Astrocyte of the hippocampus (primary cell): ENCODE measurements at regions not wholly inside any gene's neighbourhood (a gene's known extent, or its start where the extent isn't known, plus 50 kb on each side); places are given as distances from the start of the nearest gene placed in this dataset.
"Not testable (repeated sequence)": the region's sequence is repeated elsewhere in the genome, so short reads cannot be mapped to it uniquely, and the experiment has no call there.

Experiments
- DNase-seq: peaks from one replicate; pipeline ENCODE4 v3.0.0; 2011; ENCODE audit warnings: low read depth, low spot score

DNA sequence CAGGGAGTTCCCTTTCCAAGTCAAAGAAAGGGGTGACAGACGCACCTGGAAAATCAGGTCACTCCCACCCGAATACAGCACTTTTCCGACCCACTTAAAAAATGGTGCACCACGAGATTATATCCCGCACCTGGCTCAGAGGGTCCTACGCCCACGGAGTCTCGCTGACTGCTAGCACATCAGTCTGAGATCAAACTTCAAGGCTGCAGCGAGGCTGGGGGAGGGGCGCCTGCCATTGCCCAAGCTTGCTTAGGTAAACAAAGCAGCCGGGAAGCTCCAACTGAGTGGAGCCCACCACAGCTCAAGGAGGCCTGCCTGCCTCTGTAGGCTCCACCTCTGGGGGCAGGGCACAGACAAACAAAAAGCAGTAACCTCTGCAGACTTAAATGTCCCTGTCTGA, 277.8 kb upstream of the ARHGAP42 start:
- not testable (repeated sequence) for DNase-seq

DNA sequence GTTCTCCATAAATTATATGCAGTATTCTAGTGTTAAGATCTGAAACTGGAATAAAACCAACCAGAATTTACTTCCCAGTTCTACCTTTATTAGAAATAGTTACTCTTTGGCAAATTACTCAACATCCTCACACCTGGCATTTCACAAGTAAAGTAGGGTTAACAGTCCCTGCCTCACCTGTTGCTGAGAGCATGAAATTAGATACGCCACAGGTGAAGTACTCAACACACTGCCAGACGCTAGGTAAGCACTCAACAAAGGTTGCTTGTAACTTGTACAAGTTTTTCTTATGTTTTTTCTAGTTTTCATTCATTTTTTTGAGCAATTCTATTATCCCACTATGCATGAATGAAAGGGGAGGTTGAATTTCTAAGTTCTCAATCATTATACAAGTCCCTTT, 267.6 kb upstream of the ARHGAP42 start:
- DNase-seq = no peak

DNA sequence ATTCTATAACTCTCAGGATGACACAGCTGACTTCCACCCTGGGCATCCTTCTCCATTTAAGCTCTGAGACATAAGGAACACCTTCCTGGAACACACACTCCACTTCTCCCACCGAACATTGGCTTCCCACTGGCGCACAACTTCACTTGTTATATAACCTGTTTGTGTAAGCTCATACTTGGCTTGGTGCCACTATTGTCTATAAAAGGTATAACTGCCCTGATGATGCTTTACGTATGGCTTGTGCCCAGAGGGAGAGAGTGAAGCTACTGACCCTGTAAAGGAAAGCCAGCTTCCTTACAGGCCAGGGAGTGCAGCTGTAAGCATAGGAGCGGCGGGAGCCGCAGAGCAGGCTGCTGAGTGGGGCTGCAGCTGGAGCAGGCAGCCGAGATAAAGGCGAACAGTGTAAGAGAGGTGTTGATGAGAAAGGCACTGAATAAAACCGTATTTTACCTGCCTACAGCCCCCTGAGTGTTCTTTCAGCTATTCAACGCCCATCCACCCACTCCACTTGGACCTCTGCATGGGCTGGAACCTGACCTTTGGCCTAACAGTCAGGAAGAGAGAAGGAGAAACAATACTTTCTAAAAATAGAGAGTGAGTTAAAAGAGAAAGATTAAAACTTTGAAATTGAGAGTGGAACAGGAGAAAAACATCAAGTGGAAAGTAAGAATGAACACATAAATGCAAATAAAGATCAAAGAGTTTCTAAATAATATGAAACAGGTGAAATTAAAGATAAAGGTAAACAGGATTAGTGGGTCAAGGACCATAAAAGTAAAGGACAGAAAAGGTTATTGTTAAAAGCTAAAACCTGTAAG, 252.1 kb upstream of the ARHGAP42 start:
- no peak for DNase-seq

DNA sequence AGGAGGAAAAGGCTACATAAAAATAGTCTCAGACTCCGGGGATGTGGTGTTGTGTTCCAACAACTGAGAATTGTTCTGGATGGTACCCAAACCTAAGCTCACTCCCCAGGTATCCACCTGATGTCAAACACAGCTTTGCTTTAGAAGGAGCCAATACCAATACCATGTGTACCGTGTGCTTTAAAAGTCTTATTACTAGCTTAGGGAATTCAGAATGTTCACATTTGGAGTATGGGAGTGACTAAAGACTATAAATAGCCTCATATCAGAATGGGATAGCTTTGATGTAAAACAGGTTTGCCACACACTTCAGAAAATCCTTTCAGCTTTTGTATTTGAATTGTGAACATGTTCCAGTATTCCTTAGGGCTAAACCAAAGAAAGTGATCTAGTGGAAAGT, 248.7 kb upstream of the ARHGAP42 start:
- DNase-seq = peak; percentile 6

DNA sequence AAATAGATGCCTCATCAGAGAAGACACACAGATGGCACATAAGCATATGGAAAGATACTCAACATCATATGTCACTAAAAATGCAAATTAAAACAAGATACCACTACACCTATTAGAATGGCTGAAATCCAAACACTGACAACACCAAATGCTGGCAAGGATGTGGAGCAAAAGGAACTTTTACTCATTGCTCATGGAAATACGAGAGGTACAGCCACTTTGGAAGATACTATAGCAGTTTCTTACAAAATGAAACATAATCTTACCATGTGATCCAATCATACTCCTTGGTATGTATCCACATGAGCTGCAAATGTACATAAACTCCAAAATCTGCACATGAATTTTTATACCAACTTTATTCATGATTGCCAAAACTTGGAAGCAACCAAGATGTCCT, 246.0 kb upstream of the ARHGAP42 start:
- no peak for DNase-seq

DNA sequence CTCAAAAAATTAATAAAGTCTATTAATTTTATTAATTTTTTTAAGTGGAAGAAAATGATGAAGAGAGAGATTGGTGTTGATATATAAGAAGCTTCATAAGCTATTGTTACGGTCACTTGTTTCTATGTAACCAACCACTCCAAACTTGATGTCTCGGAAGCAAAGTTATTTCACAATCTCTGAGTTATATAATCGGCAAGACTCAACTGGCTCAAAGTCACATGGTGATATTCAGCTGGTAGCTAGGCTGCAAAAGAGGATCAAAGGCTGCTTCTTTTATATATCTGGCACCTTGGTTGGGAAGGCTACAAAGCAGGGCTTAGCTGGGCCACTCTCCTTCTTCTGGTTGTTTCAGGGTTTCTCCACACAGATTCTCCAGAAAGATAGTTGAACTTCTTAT, 245.1 kb upstream of the ARHGAP42 start:
- DNase-seq = no peak

DNA sequence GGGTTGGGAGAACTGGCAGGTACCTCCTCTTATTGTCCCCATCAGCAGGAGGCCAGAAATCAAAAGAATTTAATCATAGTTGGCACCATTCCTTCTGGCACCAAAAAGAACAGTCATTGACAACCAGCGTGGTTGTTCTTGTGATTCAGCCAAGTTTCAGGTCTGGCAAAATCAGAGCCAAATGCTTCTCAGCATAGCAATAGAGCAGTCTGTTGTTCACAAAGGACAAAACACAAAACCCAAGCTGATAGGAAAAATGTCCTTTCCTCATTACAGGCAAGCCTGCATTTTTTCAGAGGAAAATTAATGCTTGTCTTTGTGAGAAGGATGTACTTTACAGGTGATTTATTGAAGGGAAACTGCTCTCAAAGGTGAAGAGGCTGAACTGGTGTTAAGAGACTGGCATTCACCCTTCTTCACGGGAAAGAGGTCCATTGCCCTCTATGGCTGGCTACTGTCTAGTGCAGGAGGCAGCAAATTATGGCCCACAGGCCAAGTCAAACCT, 241.8 kb upstream of the ARHGAP42 start:
- DNase-seq = peak; percentile 90

DNA sequence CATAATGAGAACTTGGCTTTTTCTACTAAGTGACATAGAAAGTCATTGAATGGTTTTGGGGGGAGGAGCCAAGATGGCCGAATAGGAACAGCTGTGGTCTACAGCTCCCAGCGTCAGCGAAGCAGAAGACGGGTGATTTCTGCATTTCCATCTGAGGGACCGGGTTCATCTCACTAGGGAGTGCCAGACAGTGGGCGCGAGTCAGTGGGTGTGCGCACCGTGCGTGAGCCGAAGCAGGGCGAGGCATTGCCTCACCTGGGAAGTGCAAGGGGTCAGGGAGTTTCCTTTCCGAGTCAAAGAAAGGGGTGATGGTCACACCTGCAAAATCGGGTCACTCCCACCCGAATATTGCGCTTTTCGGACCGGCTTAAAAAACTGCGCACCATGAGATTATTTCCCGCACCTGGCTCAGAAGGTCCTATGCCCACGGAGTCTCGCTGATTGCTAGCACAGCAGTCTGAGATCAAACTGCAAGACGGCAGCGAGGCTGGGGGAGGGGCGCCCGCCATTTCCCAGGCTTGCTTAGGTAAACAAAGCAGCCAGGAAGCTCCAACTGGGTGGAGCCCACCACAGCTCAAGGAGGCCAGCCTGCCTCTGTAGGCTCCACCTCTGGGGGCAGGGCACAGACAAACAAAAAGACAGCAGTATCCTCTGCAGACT, 235.2 kb upstream of the ARHGAP42 start:
- DNase-seq = not testable (repeated sequence)

DNA sequence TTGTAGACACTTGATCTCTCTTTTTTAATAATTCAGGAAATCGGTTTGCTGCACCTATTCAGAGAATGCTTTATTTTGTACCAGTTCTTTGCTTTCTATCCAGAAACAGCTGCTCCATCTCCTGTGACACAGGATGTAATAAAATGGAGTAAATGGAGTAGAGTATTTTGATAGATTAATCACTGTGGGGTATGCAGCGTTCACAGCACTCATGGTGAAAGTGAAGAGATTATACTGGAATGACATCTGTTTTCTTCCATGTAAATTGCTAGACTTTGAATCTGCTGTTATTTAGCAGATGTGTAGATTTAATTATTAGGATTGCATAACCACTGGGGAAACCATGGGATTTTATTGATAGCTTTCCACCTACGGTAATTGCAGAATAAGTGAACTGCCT, 227.3 kb upstream of the ARHGAP42 start:
- no peak for DNase-seq

DNA sequence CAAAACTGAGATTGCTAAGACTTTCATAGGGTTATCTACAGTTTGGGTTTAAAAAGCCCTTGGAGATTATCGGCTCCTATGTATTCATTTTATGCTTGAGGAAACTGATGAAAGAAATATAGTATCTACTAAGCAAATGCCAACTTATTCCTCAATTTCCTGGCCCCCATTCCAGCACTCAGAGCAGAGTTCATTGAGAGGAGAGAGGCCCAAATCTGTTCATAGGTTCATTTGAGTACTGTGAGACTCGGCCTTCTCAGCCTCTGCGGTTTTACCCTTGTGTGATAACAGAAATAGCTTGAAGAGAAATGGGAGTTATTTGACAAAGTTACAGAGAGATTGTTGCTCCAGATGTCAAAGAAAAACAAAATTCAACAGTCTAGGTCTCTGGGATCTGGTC, 226.7 kb upstream of the ARHGAP42 start:
- DNase-seq = no peak

DNA sequence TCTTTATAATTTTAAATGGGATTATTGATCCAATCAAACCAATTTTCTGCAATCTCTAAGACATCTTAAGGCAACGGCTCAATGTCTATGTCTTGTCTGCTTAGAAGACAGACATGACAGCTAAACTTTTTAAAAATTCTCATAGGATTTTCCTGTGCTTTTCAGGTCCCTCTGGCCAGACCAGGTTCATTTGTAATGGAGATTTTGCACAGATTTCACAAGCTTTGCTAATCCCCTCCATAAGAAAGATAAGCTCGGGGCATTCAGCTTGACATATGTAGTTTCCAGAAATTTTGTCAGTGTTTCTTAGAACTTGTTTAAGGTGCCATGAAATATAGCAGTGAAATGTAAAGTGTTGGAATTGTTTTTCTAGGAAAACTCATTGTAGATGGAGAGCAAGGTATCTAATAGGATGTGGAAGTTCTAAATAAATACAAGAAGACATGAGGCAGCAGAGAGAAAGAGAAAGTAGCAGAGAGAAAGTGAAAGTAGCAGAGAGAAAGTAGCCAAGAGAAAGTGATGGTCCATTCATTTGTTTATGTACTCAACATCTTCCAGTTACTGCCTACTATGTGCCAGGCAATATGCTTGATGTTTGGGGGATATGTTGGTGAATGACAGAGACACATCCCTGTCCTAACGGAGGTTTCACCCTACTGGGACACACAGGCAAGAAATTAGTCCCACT, 219.1 kb upstream of the ARHGAP42 start:
- no peak for DNase-seq

DNA sequence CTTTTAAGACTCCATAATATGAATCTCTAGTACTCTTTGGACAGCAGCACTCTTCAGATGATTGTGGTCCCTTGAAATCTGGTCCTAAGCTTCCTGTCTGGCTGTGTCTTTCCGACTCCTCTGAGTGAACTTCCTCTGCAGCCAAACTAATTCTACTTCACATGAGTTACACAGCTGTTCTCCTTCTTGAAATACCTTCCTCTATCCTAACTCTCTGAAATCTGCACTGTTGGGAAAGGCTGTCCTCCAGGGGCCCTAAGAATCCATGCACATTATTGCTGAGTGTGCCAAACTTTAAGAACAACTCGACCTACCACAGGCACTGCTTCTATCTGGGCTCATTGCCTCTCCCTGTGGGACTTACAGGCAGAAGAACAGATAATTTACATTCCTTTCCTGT, 217.3 kb upstream of the ARHGAP42 start:
- DNase-seq = no peak

DNA sequence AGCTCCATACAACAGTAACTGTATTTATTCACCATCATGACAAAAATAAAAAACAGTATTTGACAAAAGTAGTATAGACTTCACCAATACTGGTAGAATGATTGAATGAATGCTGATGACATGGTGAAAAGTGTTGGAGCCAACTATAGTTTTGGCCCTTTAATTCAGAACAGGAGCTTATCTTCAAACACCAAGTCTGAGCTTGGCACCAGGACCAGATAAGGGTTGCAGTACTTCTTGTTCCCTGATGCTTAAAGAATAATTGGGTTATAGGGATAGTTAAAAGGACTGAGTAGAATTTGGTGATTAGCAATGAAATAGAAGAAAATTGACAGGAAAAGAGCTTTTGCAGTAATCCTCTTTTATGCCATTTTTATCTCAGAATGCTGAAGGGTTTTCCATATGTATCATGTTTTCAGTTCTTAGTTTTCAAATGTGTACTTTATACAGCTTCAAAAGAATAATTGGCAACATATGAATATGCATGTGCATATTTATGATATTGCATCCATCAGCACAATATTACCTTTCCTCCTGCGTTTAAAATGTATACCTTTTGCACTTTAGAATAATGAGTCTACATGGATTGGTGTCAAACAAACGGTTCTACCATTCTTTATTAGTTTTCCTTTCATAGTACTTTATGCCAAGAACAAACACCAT, 214.2 kb upstream of the ARHGAP42 start:
- no peak for DNase-seq

DNA sequence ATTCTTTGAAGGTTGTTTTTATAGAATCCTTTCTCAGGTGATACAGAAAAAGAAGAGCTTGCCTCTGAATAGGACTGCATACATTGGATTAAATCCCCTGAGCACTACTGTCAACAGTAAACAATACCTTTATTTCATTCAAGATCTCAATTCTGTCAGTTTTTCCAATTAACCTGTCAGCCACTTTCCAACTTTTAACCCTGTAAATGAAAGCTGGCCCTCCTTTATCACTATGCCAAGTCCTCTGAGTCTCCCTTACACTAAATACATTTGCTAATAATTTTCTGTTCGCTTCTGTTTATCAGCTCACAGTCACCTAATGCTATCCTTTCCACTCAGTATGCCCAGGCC, 213.7 kb upstream of the ARHGAP42 start:
- DNase-seq = no peak

DNA sequence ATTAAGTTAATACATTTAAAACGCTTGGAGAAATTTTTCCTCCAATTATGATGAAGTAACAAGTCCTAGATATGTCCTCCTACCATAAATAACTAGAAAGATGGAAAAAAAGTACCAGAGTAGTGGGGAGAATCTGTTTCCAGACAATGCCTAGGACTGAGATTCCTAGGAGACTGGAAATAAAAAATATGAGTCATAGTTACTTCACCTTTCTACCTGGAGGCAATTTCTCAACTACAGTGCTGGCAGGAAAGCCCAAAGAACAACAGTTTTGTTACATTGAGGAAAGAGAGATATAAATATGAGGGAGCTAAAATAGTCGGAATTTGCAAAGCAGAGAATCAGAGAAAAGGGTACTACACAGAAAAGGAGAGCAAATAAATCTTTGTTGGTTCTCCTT, 202.1 kb upstream of the ARHGAP42 start:
- DNase-seq = no peak

DNA sequence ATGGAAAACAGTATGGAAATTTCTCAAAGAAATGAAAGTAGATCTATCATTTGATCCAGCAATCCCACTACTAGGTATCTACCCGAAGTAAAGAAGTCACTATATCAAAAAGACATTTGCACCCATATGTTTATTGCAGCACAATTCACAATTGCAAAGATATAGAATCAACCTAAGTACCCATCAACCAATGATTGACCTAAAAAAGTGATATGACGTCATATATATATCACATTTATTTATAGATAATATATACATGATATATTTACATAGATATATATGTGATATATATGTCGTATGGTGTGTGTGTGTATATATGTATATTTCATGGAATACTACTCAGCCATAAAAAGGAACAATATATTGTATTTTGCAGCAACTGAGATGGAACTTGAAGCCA, 188.3 kb upstream of the ARHGAP42 start:
- DNase-seq = no peak

DNA sequence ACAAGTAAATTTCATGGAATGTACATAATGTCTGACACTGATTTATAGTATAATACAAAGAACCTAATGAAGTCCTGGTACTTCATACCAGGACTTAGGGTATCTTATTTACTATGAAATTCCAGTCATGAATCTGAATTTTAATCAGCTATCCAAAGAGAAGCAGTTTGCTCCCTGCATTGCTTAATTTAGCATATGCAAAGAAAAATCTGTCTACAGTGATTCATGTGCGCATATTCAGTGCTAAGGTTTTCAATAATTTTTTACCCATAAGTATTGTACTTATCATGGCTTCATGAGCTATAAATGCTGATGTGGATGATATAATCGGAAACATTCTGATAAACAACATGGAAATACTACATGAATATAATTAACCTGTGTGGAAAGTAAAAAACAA, 185.6 kb upstream of the ARHGAP42 start:
- DNase-seq = no peak

DNA sequence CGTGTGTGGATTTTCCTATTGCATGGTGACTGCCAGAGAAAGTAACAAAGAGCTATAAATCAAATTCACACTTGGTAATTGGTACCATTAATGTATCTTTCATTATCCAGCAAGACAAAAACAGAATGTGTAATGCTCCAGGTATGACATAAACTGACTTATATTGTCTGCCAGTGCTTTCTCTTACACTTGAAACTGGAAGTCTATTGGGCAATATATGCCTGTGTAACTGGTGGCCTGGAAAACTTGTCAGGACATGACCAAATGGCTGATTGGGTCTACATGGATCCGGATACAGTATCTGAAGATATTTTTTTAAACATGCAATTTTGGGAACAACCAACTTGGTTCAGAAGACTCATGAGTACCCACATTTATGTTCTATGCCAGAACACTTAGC, 174.6 kb upstream of the ARHGAP42 start:
- no peak for DNase-seq

DNA sequence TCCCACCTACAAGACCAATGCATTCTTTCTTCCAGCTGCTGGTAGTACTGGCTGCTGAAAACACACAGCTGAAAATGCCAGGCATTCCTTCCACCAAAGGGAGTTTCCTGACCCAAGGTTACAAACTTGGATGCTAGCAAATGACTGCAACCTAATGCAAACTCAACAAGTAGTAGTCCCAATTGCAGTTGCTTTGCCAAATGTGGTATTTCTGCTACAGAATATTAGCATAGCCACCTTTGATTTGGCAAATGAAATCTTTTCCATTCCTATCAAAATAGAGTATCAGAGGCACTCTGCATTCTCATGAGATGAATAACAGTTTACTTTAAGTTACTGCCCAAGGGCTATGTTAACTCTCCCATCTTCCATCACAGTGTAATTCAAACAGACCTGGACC, 172.0 kb upstream of the ARHGAP42 start:
- DNase-seq = peak; percentile 80

DNA sequence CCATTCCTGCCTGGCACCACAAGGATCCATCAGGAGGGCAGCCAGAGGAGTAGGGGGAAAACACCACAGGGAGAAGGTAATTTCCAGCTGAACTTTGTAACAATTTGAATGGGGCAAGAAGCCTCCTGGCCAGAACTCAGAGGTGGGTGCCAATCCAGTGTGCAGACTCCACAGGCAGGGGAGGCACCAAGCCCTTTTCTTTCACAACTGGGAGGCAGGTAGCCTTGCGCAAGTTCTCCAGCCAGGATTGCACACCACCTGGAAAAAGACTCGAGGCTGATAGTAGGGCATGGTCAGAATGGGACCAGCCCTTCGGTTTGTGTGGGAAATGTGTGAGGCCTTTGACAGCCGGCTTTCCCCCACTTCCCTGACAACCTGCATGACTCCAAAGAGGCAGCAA, 161.9 kb upstream of the ARHGAP42 start:
- no peak for DNase-seq

DNA sequence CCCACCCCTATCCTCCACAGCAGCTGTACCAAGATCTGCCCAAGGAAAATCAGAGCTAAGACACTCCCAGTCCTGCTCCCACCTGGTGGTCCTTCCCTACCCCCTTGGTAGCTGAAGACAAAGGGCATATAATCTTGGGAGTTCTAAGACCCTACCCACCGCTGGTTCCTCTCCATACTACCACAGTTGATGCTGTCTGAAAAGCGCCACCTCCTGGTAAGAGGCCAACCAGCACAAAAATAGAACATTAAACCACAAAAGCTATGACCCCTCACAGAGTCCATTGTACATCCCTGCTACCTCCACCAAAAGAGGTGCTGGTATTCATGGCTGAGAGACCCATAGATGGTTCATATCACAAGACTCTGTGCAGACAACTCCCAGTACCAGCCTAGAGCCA, 161.5 kb upstream of the ARHGAP42 start:
- DNase-seq = no peak

DNA sequence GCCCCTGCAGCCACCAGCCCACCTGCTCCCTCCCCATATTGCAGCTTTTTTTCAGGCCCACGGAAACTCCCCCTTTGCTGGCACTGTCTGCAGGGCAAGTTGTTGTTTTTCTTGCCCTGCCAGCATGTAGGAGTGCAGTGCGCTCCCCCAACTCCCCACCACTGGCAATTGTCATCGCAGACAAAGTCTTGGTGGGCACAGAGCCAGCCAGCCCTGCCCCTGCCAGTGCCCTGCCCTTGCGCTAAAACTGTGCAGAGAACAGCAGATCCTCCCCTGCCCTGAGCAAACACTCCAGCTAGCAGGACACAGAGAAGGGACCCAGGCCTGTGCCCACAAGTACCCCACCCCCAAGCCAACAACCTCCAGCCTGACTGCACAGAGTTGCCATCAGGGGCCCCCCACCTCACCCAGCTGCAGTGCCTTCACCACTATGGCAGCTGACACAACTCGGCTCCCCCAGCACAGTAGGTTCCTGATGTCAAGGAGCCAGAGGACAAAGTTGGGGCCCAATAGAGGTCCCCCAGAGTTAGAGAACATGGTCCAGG, 158.1 kb upstream of the ARHGAP42 start:
- DNase-seq = no peak
